ENCODE measurements at regions not wholly inside any gene's neighbourhood (a gene's known extent, or its start where the extent isn't known, plus 50 kb on each side); places are given as distances from the start of the nearest gene placed in this dataset.
A peak's percentile ranks its signal among the peaks of the same experiment; 100 is the strongest.

- peaks cover 17% of the 10 kb centered on the region for H3K9me3 Mint-ChIP-seq (ENCODE audit: low read depth)
- no peak overlapping the region for H3K4me3 Mint-ChIP-seq (ENCODE audit: unreplicated experiment)
- no peak overlapping the region for H3K27ac Mint-ChIP-seq (ENCODE audit: unreplicated experiment)
- no peaks in the 10 kb centered on the region for H3K4me1 Mint-ChIP-seq (ENCODE audit: low read depth)
- peaks cover 6% of the 10 kb centered on the region for H3K36me3 Mint-ChIP-seq (ENCODE audit: low read depth)
- H3K27me3 Mint-ChIP-seq (ENCODE audit: low read depth), result no peaks in the 10 kb centered on the region
- TF ChIP-seq, protein P1, sequence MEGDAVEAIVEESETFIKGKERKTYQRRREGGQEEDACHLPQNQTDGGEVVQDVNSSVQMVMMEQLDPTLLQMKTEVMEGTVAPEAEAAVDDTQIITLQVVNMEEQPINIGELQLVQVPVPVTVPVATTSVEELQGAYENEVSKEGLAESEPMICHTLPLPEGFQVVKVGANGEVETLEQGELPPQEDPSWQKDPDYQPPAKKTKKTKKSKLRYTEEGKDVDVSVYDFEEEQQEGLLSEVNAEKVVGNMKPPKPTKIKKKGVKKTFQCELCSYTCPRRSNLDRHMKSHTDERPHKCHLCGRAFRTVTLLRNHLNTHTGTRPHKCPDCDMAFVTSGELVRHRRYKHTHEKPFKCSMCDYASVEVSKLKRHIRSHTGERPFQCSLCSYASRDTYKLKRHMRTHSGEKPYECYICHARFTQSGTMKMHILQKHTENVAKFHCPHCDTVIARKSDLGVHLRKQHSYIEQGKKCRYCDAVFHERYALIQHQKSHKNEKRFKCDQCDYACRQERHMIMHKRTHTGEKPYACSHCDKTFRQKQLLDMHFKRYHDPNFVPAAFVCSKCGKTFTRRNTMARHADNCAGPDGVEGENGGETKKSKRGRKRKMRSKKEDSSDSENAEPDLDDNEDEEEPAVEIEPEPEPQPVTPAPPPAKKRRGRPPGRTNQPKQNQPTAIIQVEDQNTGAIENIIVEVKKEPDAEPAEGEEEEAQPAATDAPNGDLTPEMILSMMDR (IDR thresholded peaks at IDR 0.05), result no peak
- DNase-seq (ENCODE audit: low spot score), result no peak
These were observed 192.2 kb upstream of the FBXO11 start for GRCh38 chr2:48098539-48098938.

GRCh38 chr2:48104418-48104817 lies 198.1 kb upstream of the FBXO11 start:
- peaks cover 5% of the 10 kb centered on the region for H3K36me3 Mint-ChIP-seq (ENCODE audit: low read depth)
- TF ChIP-seq, protein P1 (IDR thresholded peaks at IDR 0.05), result no peak

GRCh38 chr2:48105848-48106247 lies 199.6 kb upstream of the FBXO11 start:
- Mint-ChIP-seq H3K27me3 (ENCODE audit: low read depth) (no peaks in the 10 kb centered on the region), H3K27ac (ENCODE audit: unreplicated experiment) (peak overlapping the region; percentile 90), H3K9me3 (ENCODE audit: low read depth) (peaks cover 5% of the 10 kb centered on the region), H3K4me1 (ENCODE audit: low read depth) (peaks cover 22% of the 10 kb centered on the region), H3K4me3 (ENCODE audit: unreplicated experiment) (no peak overlapping the region), H3K36me3 (ENCODE audit: low read depth) (no peaks in the 10 kb centered on the region)
- DNase-seq (ENCODE audit: low spot score), result no peak
- TF ChIP-seq, protein P1 (IDR thresholded peaks at IDR 0.05), result no peak

More at GRCh38 chr2:48104418-48104817, 198.1 kb upstream of the FBXO11 start:
- no peak overlapping the region for H3K4me3 Mint-ChIP-seq (ENCODE audit: unreplicated experiment)
- no peak for DNase-seq (ENCODE audit: low spot score)
- no peaks in the 10 kb centered on the region for H3K27me3 Mint-ChIP-seq (ENCODE audit: low read depth)
- H3K4me1 Mint-ChIP-seq (ENCODE audit: low read depth), result peaks cover 22% of the 10 kb centered on the region
- no peak overlapping the region for H3K27ac Mint-ChIP-seq (ENCODE audit: unreplicated experiment)
- H3K9me3 Mint-ChIP-seq (ENCODE audit: low read depth), result peaks cover 14% of the 10 kb centered on the region

DNA sequence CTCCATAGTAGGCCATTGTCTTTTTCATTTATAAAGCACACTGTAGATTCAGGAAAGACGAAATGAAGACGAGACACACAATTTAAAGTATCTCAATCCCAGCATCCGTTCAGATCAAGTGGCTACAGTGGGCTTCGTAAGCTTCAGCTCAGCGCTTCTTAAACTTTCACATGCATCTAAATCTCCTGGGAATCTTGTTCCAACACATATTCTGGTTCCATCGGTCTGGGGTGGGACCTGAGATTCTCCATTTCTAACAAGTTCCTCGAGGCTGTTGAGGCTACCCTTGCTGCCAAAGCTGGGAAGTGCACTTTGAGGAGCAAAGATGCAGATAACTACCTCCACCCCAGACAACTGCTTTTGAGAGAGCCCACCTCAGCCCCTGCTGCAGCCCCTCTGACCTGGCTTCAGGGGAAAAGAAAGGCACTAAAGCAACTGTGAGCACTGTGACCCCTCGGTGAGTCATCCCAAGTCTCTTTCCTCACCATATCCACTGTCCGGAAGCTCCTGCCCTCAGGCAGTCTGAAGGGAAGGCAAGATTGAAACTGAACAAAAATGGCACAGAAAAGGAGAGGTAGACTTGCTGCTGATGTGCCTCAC lies 201.1 kb upstream of the FBXO11 start:
- no peaks in the 10 kb centered on the region for H3K36me3 Mint-ChIP-seq (ENCODE audit: low read depth)
- TF ChIP-seq, protein P1 (IDR thresholded peaks at IDR 0.05), result peak; percentile 25
- H3K27me3 Mint-ChIP-seq (ENCODE audit: low read depth), result no peaks in the 10 kb centered on the region
- peaks cover 31% of the 10 kb centered on the region for H3K4me1 Mint-ChIP-seq (ENCODE audit: low read depth)
- DNase-seq (ENCODE audit: low spot score), result no peak
- no peak overlapping the region for H3K4me3 Mint-ChIP-seq (ENCODE audit: unreplicated experiment)
- H3K27ac Mint-ChIP-seq (ENCODE audit: unreplicated experiment), result peak overlapping the region; percentile 90
- no peaks in the 10 kb centered on the region for H3K9me3 Mint-ChIP-seq (ENCODE audit: low read depth)

DNA sequence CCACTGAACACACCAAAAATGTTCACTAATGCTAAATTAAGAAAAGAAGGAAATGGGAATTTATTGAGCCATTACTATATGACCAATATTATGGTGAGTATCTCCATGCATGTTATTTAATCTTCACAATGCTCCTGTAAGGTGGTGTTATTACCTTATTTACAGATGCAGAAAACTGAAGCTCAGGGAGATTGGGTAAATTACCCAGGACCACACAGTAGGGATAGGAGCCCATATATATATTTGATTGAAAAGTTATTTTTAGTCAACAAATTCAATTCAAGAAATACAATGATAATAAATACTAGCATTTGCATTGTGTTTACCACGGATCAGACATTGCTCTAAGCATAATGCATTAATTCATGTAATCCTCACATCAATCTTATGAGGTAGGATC lies 202.2 kb upstream of the FBXO11 start:
- H3K9me3 Mint-ChIP-seq (ENCODE audit: low read depth), result no peaks in the 10 kb centered on the region
- H3K4me1 Mint-ChIP-seq (ENCODE audit: low read depth), result peaks cover 31% of the 10 kb centered on the region
- no peaks in the 10 kb centered on the region for H3K36me3 Mint-ChIP-seq (ENCODE audit: low read depth)
- H3K27me3 Mint-ChIP-seq (ENCODE audit: low read depth), result no peaks in the 10 kb centered on the region
- H3K4me3 Mint-ChIP-seq (ENCODE audit: unreplicated experiment), result no peak overlapping the region
- TF ChIP-seq, protein P1 (IDR thresholded peaks at IDR 0.05), result no peak
- no peak for DNase-seq (ENCODE audit: low spot score)
- no peak overlapping the region for H3K27ac Mint-ChIP-seq (ENCODE audit: unreplicated experiment)
